Left renal pelvis (tissue), 4 donors: ENCODE measurements at regions not wholly inside any gene's neighbourhood (a gene's known extent, or its start where the extent isn't known, plus 50 kb on each side); places are given as distances from the start of the nearest gene placed in this dataset.
"Not testable (repeated sequence)": the region's sequence is repeated elsewhere in the genome, so short reads cannot be mapped to it uniquely, and the experiment has no call there.

Source experiments
- DNase-seq, 4 donors: peaks; one replicate each; pipeline ENCODE4 v3.0.0-alpha.2; 2013; ENCODE audit warnings: low read depth in 4 of 4, low spot score in 3 of 4

DNA sequence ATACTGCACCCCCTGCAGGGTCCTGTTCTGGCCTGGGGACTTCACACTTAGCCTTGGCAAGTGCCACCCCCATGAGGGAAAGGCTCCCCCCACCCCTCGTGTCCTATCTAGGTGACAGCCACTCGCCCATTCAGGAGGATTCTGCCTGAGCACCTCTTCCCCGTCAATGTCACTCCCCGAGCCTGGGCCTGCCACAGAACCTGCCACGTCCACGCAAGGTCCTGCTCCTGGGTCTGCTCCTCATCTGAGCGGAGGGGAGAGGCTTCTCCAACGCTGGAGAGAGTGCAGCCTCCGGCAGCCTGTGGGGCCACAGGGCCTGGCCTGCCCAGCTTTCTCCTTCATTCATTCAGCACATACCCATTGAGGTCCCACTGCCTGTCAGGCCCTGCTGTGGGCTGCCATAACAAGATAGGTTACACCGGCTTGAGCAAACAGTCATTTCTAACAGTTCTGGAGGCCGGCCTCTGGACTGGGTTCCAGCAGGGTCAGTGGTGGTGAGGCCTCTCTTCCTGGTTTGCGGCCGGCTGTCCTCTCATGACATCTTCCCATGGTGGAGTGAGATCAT is 92.0 kb upstream of the RET start:
- no peak for DNase-seq

DNA sequence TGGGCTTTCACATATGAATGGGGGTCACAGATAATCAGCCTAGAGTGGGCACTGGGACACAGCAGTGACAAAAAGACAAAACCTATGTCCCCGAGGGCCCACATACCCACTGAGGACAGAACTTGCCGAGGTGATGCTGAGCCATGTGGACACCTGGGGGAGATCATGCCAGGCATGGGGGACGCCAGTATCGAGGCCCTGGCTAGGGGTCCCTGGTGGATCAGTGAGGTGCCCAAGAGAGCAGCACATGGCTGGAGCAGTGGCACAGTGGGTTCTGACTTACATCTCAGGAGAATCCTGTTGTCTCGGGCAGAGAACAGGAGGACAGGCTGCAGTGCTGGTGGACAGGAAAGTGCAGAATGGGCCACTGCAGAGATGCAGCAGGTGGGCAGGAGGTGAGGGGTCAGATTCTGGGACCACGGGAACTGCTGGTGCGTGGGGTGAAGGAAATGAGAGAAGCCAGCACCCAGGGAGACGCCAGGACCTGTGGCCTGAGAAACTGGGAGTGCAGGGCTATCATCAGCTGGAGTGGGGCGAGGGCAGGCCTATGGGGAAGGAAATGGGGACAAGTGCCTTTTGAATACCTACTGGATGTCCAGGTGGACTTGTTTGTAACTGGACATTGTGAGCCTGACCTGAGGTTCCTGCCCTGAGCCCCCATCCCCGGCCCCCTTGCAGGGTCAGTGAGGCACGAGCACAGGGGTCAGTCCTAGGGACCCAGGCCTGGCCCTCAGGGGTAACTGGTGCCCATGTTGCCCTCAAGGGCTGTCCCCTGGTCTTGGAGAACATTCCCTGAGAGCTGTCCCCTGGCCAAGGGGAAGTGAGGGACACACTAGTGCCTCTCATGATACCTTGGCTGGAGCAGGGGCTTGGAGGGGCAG is 91.2 kb upstream of the RET start:
- no peak for DNase-seq

- no peak for DNase-seq
Observed at GRCh38 chr10:42986633-42987032, 90.2 kb upstream of the RET start.

GRCh38 chr10:42987121-42987541 is 89.7 kb upstream of the RET start:
- DNase-seq: no peak

DNA sequence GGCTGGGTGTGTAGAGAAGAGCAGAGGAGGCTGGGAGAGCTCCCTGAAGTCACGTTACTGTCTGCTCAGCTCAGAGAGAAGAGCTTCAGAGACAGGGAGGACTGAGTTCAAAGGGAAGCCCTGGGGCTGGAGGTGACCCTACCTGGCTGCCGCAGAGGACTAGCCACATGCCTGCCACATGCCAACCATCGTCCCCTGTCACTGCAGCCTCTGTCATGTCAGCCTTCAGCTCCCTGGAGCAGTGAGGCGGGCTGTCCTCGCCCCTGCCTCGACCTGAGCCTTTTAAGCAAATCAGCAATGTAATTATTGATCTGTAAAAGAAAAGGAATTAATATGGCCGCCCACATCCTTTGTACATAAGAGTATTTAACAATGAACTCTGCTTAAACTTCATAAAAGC is 89.3 kb upstream of the RET start:
- no peak for DNase-seq

GRCh38 chr10:42988069-42988468 is 88.8 kb upstream of the RET start:
- DNase-seq: no peak

- DNase-seq: peak in 3 of 4 donors; percentile 12 to 33 (median 14)
Observed at GRCh38 chr10:42988517-42989395, 88.1 kb upstream of the RET start.

GRCh38 chr10:42989481-42989921 is 87.4 kb upstream of the RET start:
- no peak for DNase-seq

DNA sequence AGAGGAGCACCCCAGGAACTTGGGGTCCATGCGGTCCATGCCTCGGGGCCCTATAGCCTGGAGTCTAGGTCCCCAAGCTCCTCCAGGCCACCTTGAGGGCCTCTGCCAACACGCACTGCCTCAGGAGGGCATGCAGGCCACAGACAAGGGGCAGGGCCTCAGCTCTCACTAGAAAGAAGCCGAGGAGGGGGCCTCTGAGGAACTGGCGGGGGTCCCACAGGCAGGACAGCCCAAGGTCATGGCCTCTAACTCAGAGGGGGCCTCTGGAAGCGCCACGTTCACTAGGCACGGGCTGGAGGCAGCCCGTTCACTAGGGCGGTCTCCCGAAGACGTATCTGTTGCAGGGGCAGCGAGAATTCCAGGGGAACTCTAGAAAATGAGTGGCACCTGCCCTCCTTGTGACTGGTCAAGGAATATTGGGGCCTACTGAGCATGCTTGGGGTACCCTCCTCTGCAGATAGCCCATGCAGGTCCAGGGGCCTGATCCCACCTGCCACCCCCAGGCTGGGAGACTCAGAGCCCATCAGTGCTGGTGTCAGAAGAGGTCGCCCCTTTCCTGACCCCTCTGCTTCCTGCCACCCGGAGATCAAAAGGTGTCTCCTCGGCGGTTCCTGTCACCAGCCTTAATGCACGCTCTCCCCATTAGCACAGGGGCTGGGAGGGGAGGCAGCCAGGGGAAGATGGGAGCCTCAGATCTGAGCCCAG is 86.7 kb upstream of the RET start:
- no peak for DNase-seq

DNA sequence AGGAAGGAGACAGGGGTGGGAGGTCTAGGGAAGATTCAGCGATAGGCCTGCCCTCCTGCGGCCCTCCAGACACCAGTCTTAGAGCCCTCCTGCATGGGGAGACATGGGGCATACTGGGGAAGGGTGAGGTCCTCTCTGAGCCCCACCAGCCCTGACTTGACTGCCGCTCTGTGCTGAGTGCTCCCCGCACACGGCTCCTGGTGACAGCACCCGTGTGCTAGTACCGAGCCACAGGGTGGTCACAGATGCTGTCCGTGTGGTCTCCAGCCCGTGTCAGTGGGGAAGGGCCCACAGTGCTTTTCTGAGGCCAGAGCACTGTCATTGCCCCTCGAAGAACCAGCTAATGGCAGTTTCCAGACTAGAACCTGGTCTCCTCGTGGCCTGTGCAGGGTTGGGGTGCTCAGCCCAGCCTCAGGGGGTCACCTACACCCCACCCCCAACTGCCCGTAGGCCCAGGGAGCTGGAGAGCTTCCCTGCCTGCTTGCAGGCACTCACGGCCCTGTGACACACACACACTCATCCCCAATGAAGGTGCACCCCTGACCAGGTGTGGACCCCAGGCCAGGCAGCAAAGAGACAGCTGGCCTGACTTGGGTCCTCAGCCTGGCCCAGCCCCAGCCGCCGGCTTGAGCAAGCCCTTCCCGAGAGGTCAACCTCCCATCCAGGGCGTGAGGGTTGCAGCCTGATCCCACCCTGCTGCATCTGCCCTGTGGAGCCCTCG is 86.0 kb upstream of the RET start:
- no peak for DNase-seq

DNA sequence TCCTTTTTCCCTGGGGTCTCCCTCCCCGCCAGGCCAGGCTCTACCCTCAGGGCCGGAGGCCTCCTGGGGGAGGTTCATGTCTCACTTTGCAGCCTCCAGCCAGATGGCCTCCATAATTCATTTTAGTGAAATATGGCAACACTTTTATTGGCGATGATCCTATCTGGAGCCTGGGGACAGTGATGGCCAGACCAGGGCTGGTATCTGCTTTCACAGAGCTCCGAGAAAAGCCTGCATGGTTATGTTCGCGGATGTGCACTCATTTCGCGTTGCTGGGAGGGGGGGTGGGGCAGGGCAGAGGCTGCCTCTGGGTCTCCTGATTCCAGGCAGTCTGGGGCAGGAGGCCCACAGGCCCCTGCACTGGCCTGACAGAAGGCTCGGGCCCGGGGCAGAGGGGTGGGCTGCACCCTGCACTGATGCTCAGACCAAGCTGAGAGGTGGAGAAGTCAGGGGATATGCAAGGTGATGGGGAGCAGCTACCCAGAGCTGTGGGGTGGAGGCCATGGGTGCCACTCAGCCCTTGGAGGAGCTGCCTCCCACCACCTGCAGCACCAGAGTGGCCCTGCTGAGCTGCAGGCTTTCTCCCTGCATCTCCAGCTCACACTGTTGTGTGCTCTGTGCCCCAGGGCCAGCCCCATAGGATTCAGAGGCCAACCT is 85.3 kb upstream of the RET start:
- no peak for DNase-seq

DNA sequence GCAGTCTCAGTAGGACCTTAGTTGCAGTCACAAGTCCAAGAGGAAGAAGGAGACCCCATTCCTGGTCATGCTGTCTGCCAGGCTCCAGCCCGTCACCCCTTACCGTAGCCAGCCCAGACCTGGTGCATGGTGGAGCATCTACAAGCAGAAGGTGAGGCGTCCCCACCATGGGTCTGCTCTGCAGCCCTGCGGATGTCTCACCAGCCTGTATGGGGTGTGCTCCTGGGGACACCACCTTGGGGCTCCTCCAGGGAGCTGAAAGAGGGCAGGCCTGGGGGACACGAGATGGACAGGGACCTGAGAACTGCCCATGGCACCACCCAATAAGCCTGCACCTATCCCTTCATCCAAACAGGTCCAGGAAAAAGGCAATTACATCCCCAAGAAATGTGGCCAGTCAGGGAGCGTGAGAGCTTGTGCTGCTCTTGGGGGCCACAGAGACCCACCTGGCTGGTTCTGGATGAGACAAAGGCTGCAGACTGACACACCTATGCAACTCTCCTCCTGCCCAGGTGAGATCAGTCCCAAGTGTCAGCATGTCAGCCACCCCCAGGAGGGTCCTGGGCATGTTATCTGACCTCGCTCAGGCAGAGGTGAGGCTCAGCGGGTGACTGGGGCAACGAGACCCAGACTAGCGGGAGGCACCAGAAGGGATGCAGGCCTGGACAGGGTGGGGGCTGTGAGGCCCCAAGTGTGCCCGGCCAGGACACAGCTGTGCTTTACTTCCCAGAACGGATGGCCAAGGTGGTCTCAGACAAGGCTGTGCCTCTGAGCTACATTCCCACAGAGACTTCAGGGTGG is 84.5 kb upstream of the RET start:
- no peak for DNase-seq

- DNase-seq: no peak
Observed at GRCh38 chr10:42992957-42993390, 83.9 kb upstream of the RET start.

DNA sequence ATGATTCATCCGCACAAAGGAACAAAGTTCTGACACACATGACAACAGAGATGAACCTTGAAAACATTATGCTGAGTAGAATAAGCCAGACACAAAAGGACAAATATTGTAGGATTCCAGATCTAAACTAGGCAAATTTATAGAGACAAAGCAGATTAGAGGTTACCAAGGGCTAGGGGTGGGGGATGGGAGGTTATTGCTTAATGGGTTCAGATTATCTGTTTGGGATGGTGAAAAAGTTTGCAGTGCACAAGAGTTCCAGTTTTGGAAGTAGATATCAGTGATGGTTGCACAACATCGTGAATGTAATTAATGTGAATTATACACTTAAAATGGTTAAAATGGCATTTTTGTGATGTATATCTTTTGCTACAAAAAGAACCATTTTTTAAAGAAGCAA is 82.0 kb upstream of the RET start:
- not testable (repeated sequence) for DNase-seq

GRCh38 chr10:42995537-42995936 is 81.3 kb upstream of the RET start:
- DNase-seq: no peak

GRCh38 chr10:42996588-42996987 is 80.3 kb upstream of the RET start:
- DNase-seq: no peak

DNA sequence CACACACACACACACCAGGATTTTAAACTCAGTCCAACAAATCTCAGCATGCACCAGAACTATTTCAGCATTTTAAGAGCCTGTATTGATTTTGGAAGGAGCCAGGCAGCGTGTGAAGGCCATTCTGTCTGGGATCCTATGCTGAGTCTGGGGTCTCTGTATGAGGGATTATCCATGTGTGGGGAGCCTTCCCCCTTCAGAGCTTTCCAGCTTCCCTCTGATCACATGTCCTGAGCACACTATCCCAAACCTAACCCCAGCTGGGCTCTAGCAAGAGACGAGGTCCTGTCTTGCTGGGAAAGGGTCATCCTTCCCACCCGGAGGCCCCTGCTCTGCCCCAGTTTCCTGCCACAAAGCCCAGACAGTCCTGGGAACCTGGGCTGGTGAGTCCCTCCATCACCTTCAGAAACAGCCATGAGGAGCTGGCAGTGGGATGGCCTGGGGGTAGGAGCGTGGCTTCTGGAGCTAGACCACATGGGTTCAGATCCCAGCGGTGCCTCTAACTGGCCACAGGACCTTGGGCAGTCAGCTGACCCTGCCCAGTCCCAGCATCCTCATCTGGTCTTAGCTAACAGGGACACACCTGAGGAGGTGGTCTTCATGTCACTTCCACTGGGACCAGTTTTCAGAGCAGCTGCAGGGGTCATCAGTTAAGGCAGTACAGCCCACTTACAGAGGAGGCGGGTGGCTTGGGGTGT is 79.6 kb upstream of the RET start:
- no peak for DNase-seq

GRCh38 chr10:42997849-42998165 is 79.1 kb upstream of the RET start:
- DNase-seq: no peak
